ENCODE measurements at regions not wholly inside any gene's neighbourhood (a gene's known extent, or its start where the extent isn't known, plus 50 kb on each side); places are given as distances from the start of the nearest gene placed in this dataset.

- DNase-seq, result no peak
These were observed 868.9 kb downstream of the PDHA2 start for GRCh38 chr4:96708766-96709165.

GRCh38 chr4:96713271-96713850 lies 873.5 kb downstream of the PDHA2 start:
- no peak for DNase-seq

GRCh38 chr4:96729641-96730040 lies 889.7 kb downstream of the PDHA2 start:
- no peak for DNase-seq

GRCh38 chr4:96730432-96730831 lies 890.5 kb downstream of the PDHA2 start:
- DNase-seq, result no peak

- peak; percentile 61 for DNase-seq
These were observed 896.5 kb downstream of the PDHA2 start for GRCh38 chr4:96736352-96736889.

- no peak for DNase-seq
These were observed 899.2 kb downstream of the PDHA2 start for GRCh38 chr4:96739101-96739500.

- no peak for DNase-seq
These were observed 902.6 kb downstream of the PDHA2 start for GRCh38 chr4:96742332-96743014.

GRCh38 chr4:96744676-96745075 lies 904.8 kb downstream of the PDHA2 start:
- no peak for DNase-seq

- DNase-seq, result peak; percentile 6
These were observed 913.3 kb downstream of the PDHA2 start for GRCh38 chr4:96753216-96753615.

GRCh38 chr4:96755569-96756484 lies 915.9 kb downstream of the PDHA2 start:
- DNase-seq, result no peak

GRCh38 chr4:96756584-96756983 lies 916.7 kb downstream of the PDHA2 start:
- DNase-seq, result no peak

GRCh38 chr4:96763546-96763945 lies 923.7 kb downstream of the PDHA2 start:
- DNase-seq, result no peak

GRCh38 chr4:96766359-96766758 lies 926.5 kb downstream of the PDHA2 start:
- DNase-seq, result no peak

GRCh38 chr4:96767815-96768480 lies 928.1 kb downstream of the PDHA2 start:
- no peak for DNase-seq

GRCh38 chr4:96775501-96775900 lies 935.6 kb downstream of the PDHA2 start:
- no peak for DNase-seq

GRCh38 chr4:96776920-96777527 lies 937.1 kb downstream of the PDHA2 start:
- no peak for DNase-seq

GRCh38 chr4:96784336-96784735 lies 944.4 kb downstream of the PDHA2 start:
- DNase-seq, result no peak

- no peak for DNase-seq
These were observed 946.4 kb downstream of the PDHA2 start for GRCh38 chr4:96786306-96786705.

GRCh38 chr4:96787766-96788165 lies 947.9 kb downstream of the PDHA2 start:
- no peak for DNase-seq

GRCh38 chr4:96809563-96809962 lies 969.7 kb downstream of the PDHA2 start:
- DNase-seq, result no peak

GRCh38 chr4:96827086-96827485 lies 987.2 kb downstream of the PDHA2 start:
- DNase-seq, result peak; percentile 7

GRCh38 chr4:96833831-96834230 lies 993.9 kb downstream of the PDHA2 start:
- DNase-seq, result peak; percentile 1

Data from fibroblast of skin of abdomen (primary cell).